ENCODE measurements at regions not wholly inside any gene's neighbourhood (a gene's known extent, or its start where the extent isn't known, plus 50 kb on each side); places are given as distances from the start of the nearest gene placed in this dataset.

DNA sequence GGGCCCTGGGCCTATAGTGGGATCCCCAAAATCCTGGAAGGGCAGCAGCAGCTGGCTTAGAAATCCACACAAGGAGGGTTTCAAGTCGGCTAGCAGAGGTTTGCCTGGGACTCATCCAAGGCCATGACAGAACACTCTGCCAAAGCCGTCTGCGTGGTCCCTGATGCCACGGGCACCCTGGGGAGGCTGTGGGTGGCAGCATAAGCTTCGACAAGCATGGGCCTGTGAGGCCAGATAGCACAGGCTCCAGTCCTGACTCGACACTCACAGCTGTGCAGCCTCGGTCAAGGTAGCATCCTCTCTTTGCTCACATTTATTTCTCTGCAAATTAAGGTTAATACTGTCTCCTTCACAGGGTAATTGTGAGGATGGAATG is 138.3 kb downstream of the JCAD start:
- Histone ChIP-seq H3K36me3 (replicated peaks in 1 of 2; ENCODE audit: control insufficient read depth in 1 of 2, insufficient read depth in 2 of 2, low read length in 1 of 2) (no peaks in the 10 kb centered on the region), H3K9me3 (no peaks in the 10 kb centered on the region), H3K27me3 (ENCODE audit: insufficient read depth) (no peaks in the 10 kb centered on the region), H3K9me2 (no peaks in the 10 kb centered on the region), H3K9ac (no peak overlapping the region), H2AFZ (ENCODE audit: low read depth) (no peak overlapping the region), H3K27ac (ENCODE audit: low read depth in 2 of 2, low read length in 1 of 2) (no peak overlapping the region), H3K4me3 (ENCODE audit: low read depth in 2 of 2, low read length in 1 of 2) (no peak overlapping the region), H4K20me1 (ENCODE audit: insufficient read depth) (no peaks in the 10 kb centered on the region), H3K4me1 (ENCODE audit: control insufficient read depth in 1 of 2, insufficient read depth in 2 of 2, low read depth in 1 of 2, low read length in 1 of 2) (no peaks in the 10 kb centered on the region), H3K79me2 (ENCODE audit: insufficient read depth) (no peaks in the 10 kb centered on the region), H3K4me2 (peak overlapping the region; percentile 28; the same call in 1 of the 2 replicates), H3F3A (replicated peaks; ENCODE audit: insufficient read depth) (no peaks in the 10 kb centered on the region)
- ChIA-PET CTCF (interaction anchor here (1.5 to 1.9 kb wide), 2 partner anchors 77 to 78 kb away, joined by 5 to 7 read pairs; no protein-coding TSS in a partner anchor), POLR2A (no interaction called here)
- 80% methylated on average over 2 of the region's 7 CpGs for WGBS (ENCODE audit: low lambda C conversion rate)
- TF ChIP-seq GABPA (IDR thresholded peaks at IDR 0.05; ENCODE audit: low read depth) (no peak), EP300 (IDR thresholded peaks at IDR 0.05; ENCODE audit: borderline replicate concordance in 1 of 2, low read depth in 1 of 2, low read length in 1 of 2) (no peak), JUND (IDR thresholded peaks at IDR 0.05) (no peak), USF2 (IDR thresholded peaks at IDR 0.05; ENCODE audit: borderline replicate concordance, low read depth, low read length) (no peak), EZH2phosphoT487 (IDR thresholded peaks at IDR 0.05; ENCODE audit: borderline replicate concordance, low read depth) (no peak), FOXM1 (IDR thresholded peaks at IDR 0.05; ENCODE audit: low read depth) (no peak), NRF1 (IDR thresholded peaks at IDR 0.05; ENCODE audit: low read depth, low read length) (no peak), RXRA (IDR thresholded peaks at IDR 0.05; ENCODE audit: borderline replicate concordance, low read depth) (no peak), TEAD4 (IDR thresholded peaks at IDR 0.05; ENCODE audit: borderline replicate concordance, insufficient read depth) (no peak), MEF2A (IDR thresholded peaks at IDR 0.05; ENCODE audit: borderline replicate concordance, low read depth) (no peak), MXI1 (IDR thresholded peaks at IDR 0.05; ENCODE audit: low read depth, low read length) (no peak), FOXJ3 (CRISPR knock-in tag; IDR thresholded peaks at IDR 0.05) (no peak), ELF1 (IDR thresholded peaks at IDR 0.05) (no peak), NFIC (IDR thresholded peaks at IDR 0.05; ENCODE audit: borderline replicate concordance) (no peak), ZBTB33 (IDR thresholded peaks at IDR 0.05; ENCODE audit: borderline replicate concordance, low read depth) (no peak), CHD2 (IDR thresholded peaks at IDR 0.05; ENCODE audit: low read length, partially characterized antibody) (no peak), RCOR1 (IDR thresholded peaks at IDR 0.05; ENCODE audit: low read length) (no peak), POLR2AphosphoS5 (IDR thresholded peaks at IDR 0.05; ENCODE audit: low read depth, low read length) (no peak)
- TF ChIP-seq, protein P1, sequence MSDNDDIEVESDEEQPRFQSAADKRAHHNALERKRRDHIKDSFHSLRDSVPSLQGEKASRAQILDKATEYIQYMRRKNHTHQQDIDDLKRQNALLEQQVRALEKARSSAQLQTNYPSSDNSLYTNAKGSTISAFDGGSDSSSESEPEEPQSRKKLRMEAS (IDR thresholded peaks at IDR 0.05; ENCODE audit: low read depth) = no peak
- TF ChIP-seq, protein P2, sequence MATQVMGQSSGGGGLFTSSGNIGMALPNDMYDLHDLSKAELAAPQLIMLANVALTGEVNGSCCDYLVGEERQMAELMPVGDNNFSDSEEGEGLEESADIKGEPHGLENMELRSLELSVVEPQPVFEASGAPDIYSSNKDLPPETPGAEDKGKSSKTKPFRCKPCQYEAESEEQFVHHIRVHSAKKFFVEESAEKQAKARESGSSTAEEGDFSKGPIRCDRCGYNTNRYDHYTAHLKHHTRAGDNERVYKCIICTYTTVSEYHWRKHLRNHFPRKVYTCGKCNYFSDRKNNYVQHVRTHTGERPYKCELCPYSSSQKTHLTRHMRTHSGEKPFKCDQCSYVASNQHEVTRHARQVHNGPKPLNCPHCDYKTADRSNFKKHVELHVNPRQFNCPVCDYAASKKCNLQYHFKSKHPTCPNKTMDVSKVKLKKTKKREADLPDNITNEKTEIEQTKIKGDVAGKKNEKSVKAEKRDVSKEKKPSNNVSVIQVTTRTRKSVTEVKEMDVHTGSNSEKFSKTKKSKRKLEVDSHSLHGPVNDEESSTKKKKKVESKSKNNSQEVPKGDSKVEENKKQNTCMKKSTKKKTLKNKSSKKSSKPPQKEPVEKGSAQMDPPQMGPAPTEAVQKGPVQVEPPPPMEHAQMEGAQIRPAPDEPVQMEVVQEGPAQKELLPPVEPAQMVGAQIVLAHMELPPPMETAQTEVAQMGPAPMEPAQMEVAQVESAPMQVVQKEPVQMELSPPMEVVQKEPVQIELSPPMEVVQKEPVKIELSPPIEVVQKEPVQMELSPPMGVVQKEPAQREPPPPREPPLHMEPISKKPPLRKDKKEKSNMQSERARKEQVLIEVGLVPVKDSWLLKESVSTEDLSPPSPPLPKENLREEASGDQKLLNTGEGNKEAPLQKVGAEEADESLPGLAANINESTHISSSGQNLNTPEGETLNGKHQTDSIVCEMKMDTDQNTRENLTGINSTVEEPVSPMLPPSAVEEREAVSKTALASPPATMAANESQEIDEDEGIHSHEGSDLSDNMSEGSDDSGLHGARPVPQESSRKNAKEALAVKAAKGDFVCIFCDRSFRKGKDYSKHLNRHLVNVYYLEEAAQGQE (IDR thresholded peaks at IDR 0.05; ENCODE audit: low read depth, low read length) = no peak
- DNase-seq = no peak

Measured in SK-N-SH (cell line).